ENCODE measurements at regions not wholly inside any gene's neighbourhood (a gene's known extent, or its start where the extent isn't known, plus 50 kb on each side); places are given as distances from the start of the nearest gene placed in this dataset.
"Not testable (repeated sequence)": the region's sequence is repeated elsewhere in the genome, so short reads cannot be mapped to it uniquely, and the experiment has no call there.

DNA sequence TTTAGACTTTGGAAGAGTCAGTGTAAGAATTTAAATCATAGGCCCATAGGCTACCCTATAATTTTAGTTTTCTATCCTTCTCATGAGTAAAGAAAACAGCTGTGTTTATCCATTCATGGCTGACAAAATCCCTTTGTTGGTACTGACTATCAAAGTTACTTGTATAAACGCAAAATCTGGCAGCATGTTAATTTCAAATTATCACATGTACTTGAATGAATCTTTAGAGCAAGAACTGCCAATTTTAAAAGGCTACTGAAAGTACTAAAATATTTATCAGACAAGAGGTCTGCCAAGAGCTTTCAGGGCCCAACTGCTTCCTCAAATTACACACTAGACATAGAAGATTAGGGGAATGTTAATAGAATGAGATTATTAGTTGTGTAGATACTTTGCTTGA lies 66.6 kb downstream of the MYL12B start:
- DNase-seq, result peak; percentile 89

- no peak for DNase-seq
Measured at GRCh38 chr18:3329471-3329870, 67.5 kb downstream of the MYL12B start.

GRCh38 chr18:3329872-3330271 lies 67.9 kb downstream of the MYL12B start:
- DNase-seq, result no peak

GRCh38 chr18:3330622-3331021 lies 68.7 kb downstream of the MYL12B start:
- DNase-seq, result no peak

DNA sequence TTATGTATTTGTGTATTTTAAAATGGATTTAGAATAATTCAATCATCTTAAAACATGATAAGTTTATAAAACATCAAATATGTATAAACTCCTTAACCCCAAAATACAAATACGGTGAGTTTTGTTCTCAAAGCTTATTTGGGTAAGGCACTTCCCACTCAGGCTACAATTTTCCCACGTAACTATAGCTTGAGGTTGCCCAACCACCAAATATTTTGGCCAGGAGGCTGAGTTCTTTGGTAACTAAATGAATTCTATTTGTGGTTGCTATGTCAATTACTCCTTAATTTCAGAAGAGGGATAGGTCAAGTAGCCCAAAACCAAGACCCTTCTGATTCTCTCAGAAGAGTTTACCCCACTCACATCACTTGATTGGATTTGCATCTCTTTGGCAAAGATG lies 70.4 kb downstream of the MYL12B start:
- DNase-seq, result no peak

GRCh38 chr18:3333056-3333720 lies 71.3 kb downstream of the MYL12B start:
- DNase-seq, result no peak

- no peak for DNase-seq
Measured at GRCh38 chr18:3333721-3334386, 71.9 kb downstream of the MYL12B start.

DNA sequence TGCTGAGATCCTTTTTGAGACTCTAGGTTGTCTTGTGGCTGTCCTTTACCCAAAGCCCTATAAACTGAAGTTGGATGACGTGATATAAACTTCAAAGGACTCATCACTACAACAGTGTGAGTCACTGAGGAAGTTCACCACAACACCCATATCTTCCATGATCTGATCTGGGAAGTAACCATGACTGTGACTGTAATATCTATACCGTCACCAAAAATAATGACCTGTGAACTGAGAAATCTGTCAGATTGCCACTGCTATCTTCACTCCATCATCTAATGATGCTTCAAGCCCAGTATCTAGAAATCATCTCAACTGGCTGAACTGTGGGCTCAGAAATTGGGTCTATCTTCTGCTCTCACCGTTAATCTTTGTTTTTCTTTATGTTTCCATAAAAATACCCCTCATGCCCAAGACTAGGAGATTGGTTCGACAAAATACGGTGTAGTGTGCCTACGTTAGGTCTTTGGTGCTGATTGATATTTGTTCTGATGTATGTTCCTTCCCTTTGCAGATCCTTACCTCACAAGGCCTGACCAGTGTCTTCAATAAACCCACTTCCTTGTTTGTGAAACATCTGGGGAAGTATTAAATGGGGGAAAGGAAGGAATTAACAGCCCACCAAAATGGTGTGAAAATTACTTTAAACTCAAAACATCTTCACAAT lies 78.2 kb downstream of the MYL12B start:
- no peak for DNase-seq

DNA sequence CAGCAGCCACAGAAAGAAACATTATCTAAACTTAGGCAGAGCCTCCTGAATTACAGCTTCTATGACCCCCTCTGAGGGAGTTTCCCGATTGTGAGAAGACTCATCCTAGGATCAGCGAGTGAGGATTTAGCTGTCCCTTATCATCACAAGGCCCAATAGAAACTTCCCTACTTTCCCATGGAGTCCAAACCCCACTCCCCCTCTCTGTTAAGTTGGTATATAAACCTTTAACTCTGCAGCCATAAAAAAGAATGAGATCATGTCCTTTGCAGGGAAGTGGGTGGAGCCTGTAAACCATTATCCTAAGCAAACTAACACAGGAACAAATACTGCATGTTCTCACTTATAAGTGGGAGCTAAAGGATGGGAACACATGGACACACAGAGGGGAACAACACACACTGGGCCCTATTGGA lies 78.8 kb downstream of the MYL12B start:
- no peak for DNase-seq

GRCh38 chr18:3342628-3343027 lies 80.7 kb downstream of the MYL12B start:
- DNase-seq, result no peak

DNA sequence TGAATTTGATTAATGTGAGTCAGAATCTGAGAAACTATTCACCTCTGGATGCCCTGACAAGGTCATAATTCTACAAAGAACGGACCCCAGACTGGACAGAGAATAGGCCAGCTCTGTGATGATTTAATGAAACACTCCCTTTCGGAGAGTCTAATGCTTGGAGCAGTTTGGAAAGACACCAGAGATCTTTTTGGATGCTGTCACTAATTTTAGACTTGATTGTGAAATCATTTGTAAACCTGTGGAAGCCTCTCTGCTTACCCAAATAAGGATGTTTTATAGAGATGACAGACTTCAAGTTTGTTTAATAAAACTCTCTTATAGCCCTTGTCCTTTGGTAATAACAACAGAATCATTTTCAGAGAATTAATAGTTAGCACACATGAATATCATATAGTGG lies 83.5 kb downstream of the MYL12B start:
- no peak for DNase-seq

DNA sequence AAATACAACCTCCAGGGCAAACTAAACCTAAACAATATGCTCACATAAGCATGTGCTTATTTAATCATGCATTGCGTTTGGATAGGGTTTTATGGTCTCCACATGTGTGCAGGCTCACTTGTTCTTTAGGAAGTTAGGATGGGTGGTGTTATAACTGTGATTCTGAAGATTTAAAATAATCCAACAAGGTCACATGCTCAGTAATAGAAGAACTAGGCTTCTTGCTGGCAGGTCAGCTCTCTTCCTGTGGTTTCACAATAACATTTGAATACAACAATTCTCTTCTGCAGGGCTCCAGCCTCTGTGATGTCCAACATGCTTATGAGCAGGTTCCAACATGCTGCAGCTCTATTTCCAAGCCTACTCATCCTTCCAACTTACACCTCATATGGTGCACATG lies 84.0 kb downstream of the MYL12B start:
- DNase-seq, result no peak

- no peak for DNase-seq
Measured at GRCh38 chr18:3346487-3346886, 84.6 kb downstream of the MYL12B start.

DNA sequence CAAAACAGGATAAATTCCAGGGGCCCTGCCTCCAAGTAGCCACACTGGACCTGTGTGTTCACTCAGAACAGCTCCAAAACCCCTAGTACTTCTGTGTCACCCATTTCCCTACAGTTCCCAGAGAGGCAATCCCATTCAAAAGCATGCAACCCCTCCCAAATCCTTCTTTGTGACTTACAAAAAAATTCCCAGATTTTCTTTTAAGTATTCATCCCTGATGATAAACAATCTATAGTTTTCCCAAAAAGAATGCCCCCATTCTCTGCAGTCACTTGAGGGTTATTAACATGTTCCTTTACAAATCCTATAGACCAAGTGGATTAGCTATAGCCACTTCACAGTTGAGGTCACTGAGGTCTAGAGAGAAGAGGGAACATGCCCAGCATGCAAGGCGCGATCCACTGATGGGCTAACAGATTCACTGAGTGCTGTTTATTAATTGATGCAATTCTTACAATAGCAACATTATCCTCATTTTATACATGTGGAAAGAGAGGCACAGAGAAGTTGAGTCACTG lies 85.4 kb downstream of the MYL12B start:
- DNase-seq, result no peak

DNA sequence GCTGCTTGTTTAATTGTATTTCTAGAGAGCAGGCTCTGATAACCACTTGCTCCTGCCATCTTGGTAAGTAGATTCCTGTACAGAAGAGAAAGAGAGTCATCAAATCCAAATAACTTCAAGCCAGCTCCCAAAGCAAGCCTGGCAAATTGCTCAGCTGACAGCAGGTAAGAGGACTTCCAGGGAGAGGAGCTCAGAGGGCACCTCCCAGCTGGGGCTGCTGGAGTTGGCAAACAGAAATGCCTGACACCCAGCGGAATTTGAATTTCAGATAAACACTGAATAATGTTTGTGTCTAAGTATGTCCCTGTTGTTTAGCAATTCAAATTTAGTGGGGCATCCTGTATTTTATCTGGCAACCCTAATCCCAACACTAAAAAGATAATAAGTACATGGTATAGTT lies 86.2 kb downstream of the MYL12B start:
- no peak for DNase-seq

- DNase-seq, result not testable (repeated sequence)
Measured at GRCh38 chr18:3349046-3349841, 87.3 kb downstream of the MYL12B start.

- DNase-seq, result no peak
Measured at GRCh38 chr18:3350021-3350420, 88.1 kb downstream of the MYL12B start.

GRCh38 chr18:3350566-3351527 lies 88.9 kb downstream of the MYL12B start:
- no peak for DNase-seq

DNA sequence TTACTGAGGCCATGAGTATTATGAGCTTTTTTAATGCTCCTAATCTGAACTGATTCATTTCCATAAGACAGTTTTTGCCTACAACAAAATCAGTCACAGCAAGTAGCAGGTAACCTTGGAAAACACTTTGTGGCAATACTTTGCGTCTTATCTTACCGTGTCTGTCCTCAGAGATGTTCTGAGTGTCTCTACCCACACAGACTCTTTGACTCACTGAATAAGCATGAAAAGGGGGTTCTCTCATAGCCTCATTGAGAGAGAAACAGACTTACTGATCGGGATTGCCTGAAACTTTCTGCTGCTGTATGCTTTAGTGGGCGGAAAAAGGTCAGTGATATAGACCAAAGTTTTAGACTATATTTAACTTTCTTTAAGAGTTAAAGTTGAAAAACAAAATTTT lies 92.6 kb downstream of the MYL12B start:
- DNase-seq, result no peak

- no peak for DNase-seq
Measured at GRCh38 chr18:3356614-3357013, 93.4 kb upstream of the TGIF1 start.

DNA sequence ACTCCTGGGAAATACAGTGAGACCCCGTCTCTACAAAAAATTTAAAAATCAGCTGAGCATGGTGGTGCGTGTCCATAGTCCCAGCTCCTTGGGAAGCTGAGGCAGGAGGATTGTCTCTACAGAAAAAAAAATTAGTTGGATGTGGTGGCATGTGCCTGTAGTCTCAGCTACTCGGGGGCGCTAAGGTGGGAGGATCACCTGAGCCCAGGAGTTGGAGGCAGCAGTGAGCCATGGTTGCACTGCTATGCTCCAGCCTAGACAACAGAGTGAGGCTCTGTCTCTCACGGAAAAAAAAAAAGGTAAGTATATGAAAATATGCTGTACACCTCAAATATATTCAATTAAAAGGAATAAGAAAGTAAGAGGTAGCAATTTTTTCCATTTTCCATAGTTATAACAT lies 92.5 kb upstream of the TGIF1 start:
- no peak for DNase-seq

DNA sequence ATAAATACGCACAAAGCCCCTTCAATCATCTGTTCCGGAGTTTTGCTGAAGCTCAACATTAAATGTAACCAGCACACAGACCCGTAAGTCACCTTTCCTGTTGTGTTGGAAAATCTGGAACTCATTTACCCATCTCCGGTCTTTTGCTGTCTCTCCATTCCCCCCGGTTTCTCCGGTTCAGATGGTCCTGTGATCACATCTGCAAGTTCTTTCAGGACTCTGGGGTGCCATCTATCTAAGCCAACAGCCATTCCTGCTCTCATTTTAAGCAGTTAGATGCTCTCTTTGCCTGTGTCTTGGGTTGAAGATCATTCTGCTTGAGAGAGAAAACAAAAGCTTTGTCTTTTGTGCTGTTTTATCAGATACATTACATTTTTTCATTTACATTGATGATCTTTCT lies 91.7 kb upstream of the TGIF1 start:
- no peak for DNase-seq
